Gastrocnemius medialis (tissue), 4 donors: ENCODE measurements at regions not wholly inside any gene's neighbourhood (a gene's known extent, or its start where the extent isn't known, plus 50 kb on each side); places are given as distances from the start of the nearest gene placed in this dataset.

Experiments used
- CTCF ChIP-seq, 5 experiments: fragments of 450-650 bp in 3 of 5; fragments of 200-600 bp in 2 of 5; sonication (generic) in 2 of 5; IDR thresholded peaks in 4 of 5; conservative IDR thresholded peaks in 1 of 5; 1 replicate in 4 of 5; 2 replicates in 1 of 5; pipeline ENCODE4 v1.5.1; 2016 to 2019; ENCODE audit warnings: antibody characterized with exemption in 5 of 5, mild to moderate bottlenecking in 3 of 5, moderate library complexity in 3 of 5
- POLR2A ChIP-seq, 2 donors: fragments of 450-650 bp; IDR thresholded peaks; one replicate each; pipeline ENCODE4 v1.6.1; 2017; ENCODE audit warnings: antibody characterized with exemption in 2 of 2, mild to moderate bottlenecking in 2 of 2, moderate library complexity in 2 of 2

- TF ChIP-seq POLR2A (IDR thresholded peaks at IDR 0.05) = no peak
- no peak for TF ChIP-seq CTCF (IDR thresholded peaks at IDR 0.05 in 4 of 5, conservative IDR thresholded peaks at IDR 0.05 in 1 of 5)
Measured at GRCh38 chr5:159759791-159760290, 156.4 kb upstream of the ADRA1B start.
